Raji (cell line): ENCODE measurements at regions not wholly inside any gene's neighbourhood (a gene's known extent, or its start where the extent isn't known, plus 50 kb on each side); places are given as distances from the start of the nearest gene placed in this dataset.

ENCODE experiments used
- POLR2A ChIP-seq: IDR thresholded peaks from 2 replicates; pipeline ENCODE4 v1.6.1; 2011; ENCODE audit warnings: low read depth, low read length, control low read depth; ENCODE audit not compliant: insufficient read depth

- no peak for TF ChIP-seq POLR2A
Observed at GRCh38 chr5:116626272-116626723, 51.7 kb upstream of the SEMA6A start.
